B cell (primary cell): ENCODE measurements at regions not wholly inside any gene's neighbourhood (a gene's known extent, or its start where the extent isn't known, plus 50 kb on each side); places are given as distances from the start of the nearest gene placed in this dataset.

ENCODE experiments used
- CTCF ChIP-seq: fragments of 200-600 bp; IDR thresholded peaks from one replicate; pipeline ENCODE4 v1.8.0; 2022; ENCODE audit warnings: antibody characterized with exemption, mild to moderate bottlenecking
- EZH2 ChIP-seq: IDR thresholded peaks from 2 replicates; pipeline ENCODE4 v1.6.1; 2012; ENCODE audit warnings: borderline replicate concordance, low read depth, mild to moderate bottlenecking, moderate library complexity, low read length; ENCODE audit not compliant: insufficient read depth, poor library complexity, severe bottlenecking

DNA sequence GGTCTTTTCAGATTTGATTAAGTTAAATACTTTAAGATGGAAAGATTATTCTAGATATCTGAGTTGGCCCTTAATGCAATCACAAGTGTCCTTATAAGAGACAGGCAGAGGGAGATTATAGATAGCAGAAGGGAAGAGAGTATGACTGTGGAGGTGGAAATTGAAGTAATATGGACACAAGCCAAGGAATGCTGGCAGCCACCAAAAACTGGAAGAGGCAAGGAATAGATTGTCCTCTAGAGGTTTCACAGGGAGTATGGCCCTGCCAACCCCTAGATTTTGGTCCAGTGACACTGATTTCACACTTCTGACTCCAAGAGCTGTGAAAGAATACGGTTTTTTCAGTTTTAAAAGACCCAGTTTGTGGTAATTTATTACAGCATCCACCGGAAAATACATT, 1498.7 kb upstream of the CADM2 start:
- TF ChIP-seq CTCF (no peak), EZH2 (no peak)
